ENCODE measurements at regions not wholly inside any gene's neighbourhood (a gene's known extent, or its start where the extent isn't known, plus 50 kb on each side); places are given as distances from the start of the nearest gene placed in this dataset.

- Histone ChIP-seq H3K9me3 (ENCODE audit: low read depth, low read length) (no peaks in the 10 kb centered on the region), H3K4me1 (ENCODE audit: insufficient read depth, low read length) (no peaks in the 10 kb centered on the region), H3K27me3 (ENCODE audit: insufficient read depth, low read length) (no peaks in the 10 kb centered on the region), H2AFZ (ENCODE audit: low read length) (no peak overlapping the region), H3K27ac (ENCODE audit: low read depth, low read length) (no peak overlapping the region), H3K4me3 (ENCODE audit: insufficient read depth, low read length) (no peak overlapping the region), H4K20me1 (ENCODE audit: insufficient read depth, low read length) (no peaks in the 10 kb centered on the region), H3K36me3 (ENCODE audit: insufficient read depth, low read length) (no peaks in the 10 kb centered on the region), H3K79me2 (ENCODE audit: insufficient read depth, low read length) (no peaks in the 10 kb centered on the region), H3K4me2 (ENCODE audit: insufficient read depth, low read length) (no peak overlapping the region)
- no peak for TF ChIP-seq CTCF (IDR thresholded peaks at IDR 0.05; ENCODE audit: extremely low read depth, low read depth, low read length)
- no peak for DNase-seq (ENCODE audit: insufficient read length, low spot score, missing footprints)
Measured at GRCh38 chr7:13420726-13421125, 568.7 kb downstream of the ETV1 start.

- H3K9me3 ChIP-seq (ENCODE audit: low read depth, low read length), result no peaks in the 10 kb centered on the region
- no peaks in the 10 kb centered on the region for H3K27me3 ChIP-seq (ENCODE audit: insufficient read depth, low read length)
- TF ChIP-seq CTCF (IDR thresholded peaks at IDR 0.05; ENCODE audit: extremely low read depth, low read depth, low read length), result no peak
- no peak for DNase-seq (ENCODE audit: insufficient read length, low spot score, missing footprints)
- H3K4me1 ChIP-seq (ENCODE audit: insufficient read depth, low read length), result no peaks in the 10 kb centered on the region
- H3K36me3 ChIP-seq (ENCODE audit: insufficient read depth, low read length), result no peaks in the 10 kb centered on the region
- no peaks in the 10 kb centered on the region for H3K79me2 ChIP-seq (ENCODE audit: insufficient read depth, low read length)
- no peak overlapping the region for H2AFZ ChIP-seq (ENCODE audit: low read length)
- no peak overlapping the region for H3K27ac ChIP-seq (ENCODE audit: low read depth, low read length)
- H3K4me2 ChIP-seq (ENCODE audit: insufficient read depth, low read length), result no peak overlapping the region
- H3K4me3 ChIP-seq (ENCODE audit: insufficient read depth, low read length), result no peak overlapping the region
- no peaks in the 10 kb centered on the region for H4K20me1 ChIP-seq (ENCODE audit: insufficient read depth, low read length)
Measured at GRCh38 chr7:13421776-13422175, 567.7 kb downstream of the ETV1 start.

- no peak overlapping the region for H3K4me3 ChIP-seq (ENCODE audit: insufficient read depth, low read length)
- H3K36me3 ChIP-seq (ENCODE audit: insufficient read depth, low read length), result no peaks in the 10 kb centered on the region
- no peak overlapping the region for H3K27ac ChIP-seq (ENCODE audit: low read depth, low read length)
- no peaks in the 10 kb centered on the region for H3K27me3 ChIP-seq (ENCODE audit: insufficient read depth, low read length)
- no peak for TF ChIP-seq CTCF (IDR thresholded peaks at IDR 0.05; ENCODE audit: extremely low read depth, low read depth, low read length)
- H3K79me2 ChIP-seq (ENCODE audit: insufficient read depth, low read length), result no peaks in the 10 kb centered on the region
- H3K9me3 ChIP-seq (ENCODE audit: low read depth, low read length), result no peaks in the 10 kb centered on the region
- DNase-seq (ENCODE audit: insufficient read length, low spot score, missing footprints), result no peak
- no peaks in the 10 kb centered on the region for H4K20me1 ChIP-seq (ENCODE audit: insufficient read depth, low read length)
- no peaks in the 10 kb centered on the region for H3K4me1 ChIP-seq (ENCODE audit: insufficient read depth, low read length)
- H3K4me2 ChIP-seq (ENCODE audit: insufficient read depth, low read length), result no peak overlapping the region
- no peak overlapping the region for H2AFZ ChIP-seq (ENCODE audit: low read length)
Measured at GRCh38 chr7:13433946-13434345, 555.5 kb downstream of the ETV1 start.

- no peak for DNase-seq (ENCODE audit: insufficient read length, low spot score, missing footprints)
- H3K4me2 ChIP-seq (ENCODE audit: insufficient read depth, low read length), result no peak overlapping the region
- no peak overlapping the region for H3K27ac ChIP-seq (ENCODE audit: low read depth, low read length)
Measured at GRCh38 chr7:13442226-13442625, 547.2 kb downstream of the ETV1 start.

More at GRCh38 chr7:13442226-13442625, 547.2 kb downstream of the ETV1 start:
- no peak overlapping the region for H2AFZ ChIP-seq (ENCODE audit: low read length)
- H3K9me3 ChIP-seq (ENCODE audit: low read depth, low read length), result no peaks in the 10 kb centered on the region
- no peaks in the 10 kb centered on the region for H3K4me1 ChIP-seq (ENCODE audit: insufficient read depth, low read length)
- H4K20me1 ChIP-seq (ENCODE audit: insufficient read depth, low read length), result no peaks in the 10 kb centered on the region
- no peaks in the 10 kb centered on the region for H3K36me3 ChIP-seq (ENCODE audit: insufficient read depth, low read length)
- H3K27me3 ChIP-seq (ENCODE audit: insufficient read depth, low read length), result no peaks in the 10 kb centered on the region
- no peak overlapping the region for H3K4me3 ChIP-seq (ENCODE audit: insufficient read depth, low read length)
- TF ChIP-seq CTCF (IDR thresholded peaks at IDR 0.05; ENCODE audit: extremely low read depth, low read depth, low read length), result no peak
- H3K79me2 ChIP-seq (ENCODE audit: insufficient read depth, low read length), result no peaks in the 10 kb centered on the region
